ENCODE measurements at regions not wholly inside any gene's neighbourhood (a gene's known extent, or its start where the extent isn't known, plus 50 kb on each side); places are given as distances from the start of the nearest gene placed in this dataset.

GRCh38 chr10:1846032-1846431, 108.7 kb upstream of the ADARB2 start:
- DNase-seq: no peak

GRCh38 chr10:1841759-1842158, 104.4 kb upstream of the ADARB2 start:
- DNase-seq: no peak

GRCh38 chr10:1829712-1830111, 92.4 kb upstream of the ADARB2 start:
- no peak for DNase-seq

- DNase-seq: no peak
Observed at GRCh38 chr10:1824928-1825327, 87.6 kb upstream of the ADARB2 start.

- no peak for DNase-seq
Observed at GRCh38 chr10:1814556-1814955, 77.2 kb upstream of the ADARB2 start.

GRCh38 chr10:1809139-1809741, 71.9 kb upstream of the ADARB2 start:
- DNase-seq: no peak

GRCh38 chr10:1807924-1808323, 70.6 kb upstream of the ADARB2 start:
- no peak for DNase-seq

GRCh38 chr10:1807196-1807595, 69.9 kb upstream of the ADARB2 start:
- DNase-seq: no peak

- DNase-seq: no peak
Observed at GRCh38 chr10:1802413-1802812, 65.1 kb upstream of the ADARB2 start.

- no peak for DNase-seq
Observed at GRCh38 chr10:1788401-1788800, 51.1 kb upstream of the ADARB2 start.

Data from CD4-positive, alpha-beta T cell treated with Interleukin-4 for 1 hour (primary cell).